ENCODE measurements at regions not wholly inside any gene's neighbourhood (a gene's known extent, or its start where the extent isn't known, plus 50 kb on each side); places are given as distances from the start of the nearest gene placed in this dataset.

DNA sequence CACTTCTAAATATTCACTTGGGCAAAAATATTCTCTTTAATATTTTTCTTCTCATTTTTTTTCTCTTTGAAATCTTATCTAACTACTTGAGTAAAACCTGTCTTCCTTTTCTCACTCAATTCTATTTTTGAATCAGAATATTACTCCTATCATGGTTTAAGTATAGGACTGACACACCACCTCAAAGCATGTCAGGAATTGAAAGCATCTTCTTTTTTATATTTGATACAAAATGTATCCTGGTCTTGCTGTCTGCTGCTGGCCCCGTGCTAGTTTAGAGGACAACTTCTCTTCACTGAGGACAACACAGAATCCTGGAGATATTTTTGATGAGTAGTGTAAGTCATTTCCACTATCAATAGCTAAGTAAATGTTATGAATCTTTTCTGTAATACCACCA, 383.6 kb downstream of the GADD45G start:
- no peak for DNase-seq

DNA sequence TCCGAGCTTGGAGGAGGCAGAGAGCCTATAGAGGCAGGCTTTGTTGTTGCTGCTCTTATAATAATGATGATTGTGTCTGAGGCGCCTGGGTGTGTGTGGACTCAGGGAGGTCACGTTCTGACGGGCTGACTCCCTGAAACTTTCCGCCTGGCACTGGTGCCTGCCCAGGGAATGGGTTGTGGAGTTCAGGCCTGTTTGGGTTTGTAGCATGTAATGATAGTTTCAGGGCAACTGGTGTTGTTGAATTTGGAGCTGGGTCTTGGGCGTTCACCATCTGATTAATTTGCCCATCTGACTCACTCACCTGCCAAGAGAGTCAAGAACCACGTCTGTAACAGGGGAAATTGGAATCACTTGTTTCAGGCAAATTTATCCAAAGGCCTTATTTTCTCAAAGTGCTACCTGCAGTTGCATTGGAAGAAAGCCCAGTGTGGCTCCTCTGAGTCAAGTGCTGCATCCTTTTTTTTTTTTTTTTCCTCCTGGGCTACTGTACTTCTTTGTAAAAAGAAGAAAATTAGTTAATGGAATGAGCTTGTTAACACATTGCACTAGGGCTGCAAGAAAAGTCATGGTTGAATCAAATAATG, 386.5 kb downstream of the GADD45G start:
- DNase-seq = no peak

DNA sequence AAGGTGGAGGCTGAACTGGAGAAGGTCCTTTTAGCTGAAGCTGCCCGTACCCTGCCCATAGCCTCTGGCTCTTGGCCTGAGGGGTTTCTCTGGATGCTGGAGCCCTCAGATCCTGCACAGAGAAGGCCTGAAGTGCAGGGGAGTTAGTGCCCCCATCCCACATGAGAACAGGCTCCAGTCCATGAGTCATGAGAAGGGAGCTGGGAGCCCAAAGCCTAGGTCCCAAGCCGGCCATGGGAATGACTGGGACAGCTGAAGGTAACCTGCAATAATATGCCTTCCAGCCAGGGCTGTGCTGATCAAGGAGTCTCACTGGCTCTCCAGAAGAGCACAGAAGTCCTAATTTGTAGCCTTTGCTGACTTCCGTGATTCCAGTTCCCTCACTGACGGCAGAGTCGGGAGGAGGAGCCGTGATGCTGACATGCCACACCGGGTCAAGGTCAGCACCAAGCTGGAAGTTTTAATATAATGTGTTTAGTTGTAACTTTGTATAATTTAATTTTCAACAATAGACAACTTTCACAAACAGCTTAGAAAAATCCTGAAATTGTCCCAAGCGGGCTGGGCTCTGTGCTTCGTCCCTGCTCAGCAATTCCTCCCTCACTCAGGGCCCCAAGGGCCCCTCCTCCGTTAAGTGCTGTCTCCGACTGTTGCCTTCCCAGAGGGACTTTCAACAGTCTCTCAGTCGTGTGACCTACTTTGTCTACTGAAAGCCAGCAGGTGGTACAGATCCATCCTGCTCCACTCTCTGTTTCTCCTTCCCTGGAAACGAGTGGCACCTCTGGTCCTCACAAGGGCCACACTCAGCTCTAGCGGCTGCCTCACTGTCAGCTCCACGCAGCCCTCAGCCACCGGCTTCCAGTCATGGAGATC, 387.8 kb downstream of the GADD45G start:
- DNase-seq = no peak

DNA sequence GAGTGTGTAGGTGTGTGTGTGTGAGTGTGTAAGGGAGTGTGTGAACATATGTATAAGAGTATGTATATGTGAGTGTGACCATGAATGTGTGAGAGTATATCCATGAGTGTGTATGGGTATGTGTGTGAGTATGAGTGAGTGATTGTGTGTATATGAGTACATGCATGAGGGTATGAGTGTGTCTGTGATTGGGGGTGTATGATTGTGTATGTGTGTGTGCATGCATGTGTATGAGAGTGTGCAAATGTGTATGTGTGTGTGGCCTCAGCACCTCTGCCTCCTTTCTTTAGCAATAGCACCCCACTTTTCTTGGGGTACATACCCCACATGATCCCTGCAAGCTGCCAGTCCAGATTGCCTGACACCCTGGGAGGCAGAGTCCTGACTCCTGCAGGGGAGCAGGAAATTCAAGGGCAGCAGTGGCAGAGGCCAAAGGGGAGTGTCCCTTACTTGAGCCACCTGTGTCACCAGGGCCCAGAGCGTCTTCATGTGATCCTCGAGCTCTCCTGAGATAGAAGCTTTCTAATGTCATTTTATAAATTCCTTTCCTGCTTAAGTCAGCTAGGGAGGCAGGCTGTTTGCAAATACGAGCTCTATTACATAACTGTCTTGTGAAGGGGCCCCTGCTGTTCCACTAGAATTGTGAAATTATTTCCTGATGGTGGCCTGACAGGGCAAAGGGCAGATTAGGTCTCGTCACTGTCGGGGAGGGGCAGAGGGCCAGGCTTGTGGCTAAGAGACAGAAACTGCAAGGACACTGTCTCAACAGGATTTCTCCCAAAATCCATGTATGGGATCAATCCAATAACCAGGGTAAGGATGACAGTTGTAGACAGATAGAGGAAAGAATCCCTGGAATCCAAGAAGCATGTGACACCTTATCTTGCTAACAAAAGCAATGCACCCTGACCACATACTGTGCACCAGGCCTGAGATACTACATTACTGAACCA, 389.1 kb downstream of the GADD45G start:
- no peak for DNase-seq

DNA sequence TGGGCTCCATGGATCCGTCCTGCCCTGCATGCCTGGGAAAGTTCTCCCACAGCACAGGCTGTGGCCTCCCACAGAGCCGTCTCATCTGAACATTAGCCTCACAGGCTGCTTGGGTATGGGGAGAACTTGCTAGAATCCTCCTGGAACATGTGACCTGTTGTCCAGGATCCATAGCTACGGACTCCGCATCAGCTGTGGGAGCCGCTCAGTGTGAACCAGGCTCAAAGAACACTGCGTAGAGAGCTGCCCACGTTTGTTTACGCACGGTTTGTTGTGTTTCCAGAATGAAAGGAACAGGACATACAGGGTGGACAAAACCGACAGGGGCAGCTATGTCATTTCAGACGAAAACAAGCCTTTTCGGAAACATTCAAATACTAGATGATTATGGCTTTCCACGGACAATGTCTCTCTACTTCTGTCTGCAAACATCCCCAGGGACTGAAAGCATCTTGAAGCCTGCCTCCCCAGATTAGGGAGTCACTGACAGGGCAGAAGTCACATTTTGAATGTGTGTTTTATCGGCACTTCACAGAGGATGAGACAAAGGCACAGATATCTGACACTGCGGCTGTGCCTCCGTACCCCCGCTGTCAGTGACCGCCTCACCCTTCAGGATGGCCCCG, 390.3 kb downstream of the GADD45G start:
- no peak for DNase-seq

DNA sequence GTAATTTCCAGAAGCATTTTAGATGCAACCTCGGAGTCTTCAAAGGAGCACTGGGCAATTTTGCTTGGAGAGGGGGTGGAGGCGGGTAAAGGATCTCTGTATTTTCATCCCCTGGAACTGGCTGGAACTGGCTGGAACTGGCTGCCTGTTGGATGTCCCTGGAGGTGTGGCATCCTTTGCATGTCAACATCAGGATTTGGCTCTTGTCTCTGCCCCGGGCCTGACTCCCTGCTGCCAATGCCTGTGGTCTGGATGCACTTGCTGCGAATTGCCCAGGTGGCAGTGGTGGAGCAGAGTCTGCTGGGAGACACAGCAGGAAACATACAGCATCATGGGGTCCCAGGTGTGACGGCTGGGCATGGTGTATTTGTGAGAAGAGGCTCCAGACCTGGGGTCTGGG, 391.3 kb downstream of the GADD45G start:
- DNase-seq = no peak

DNA sequence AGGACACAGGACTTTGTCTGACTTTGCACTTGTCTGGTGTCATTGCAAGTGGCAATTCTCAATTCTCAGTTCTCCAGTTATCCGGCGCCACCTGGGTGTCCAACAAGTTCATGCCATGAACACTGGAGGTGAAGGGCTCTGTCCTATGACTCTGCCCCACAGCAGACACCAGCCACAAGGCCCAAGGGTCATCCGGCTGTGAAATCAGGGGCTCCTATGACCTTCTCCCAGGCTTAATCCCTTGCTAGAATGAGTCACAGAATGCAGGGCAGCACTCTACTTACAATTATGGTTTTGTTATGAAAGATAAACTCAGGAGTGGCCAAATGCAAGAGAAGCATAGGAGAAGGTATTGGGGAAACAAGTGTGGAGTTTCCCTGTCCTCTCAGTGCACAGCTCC, 392.0 kb downstream of the GADD45G start:
- no peak for DNase-seq

DNA sequence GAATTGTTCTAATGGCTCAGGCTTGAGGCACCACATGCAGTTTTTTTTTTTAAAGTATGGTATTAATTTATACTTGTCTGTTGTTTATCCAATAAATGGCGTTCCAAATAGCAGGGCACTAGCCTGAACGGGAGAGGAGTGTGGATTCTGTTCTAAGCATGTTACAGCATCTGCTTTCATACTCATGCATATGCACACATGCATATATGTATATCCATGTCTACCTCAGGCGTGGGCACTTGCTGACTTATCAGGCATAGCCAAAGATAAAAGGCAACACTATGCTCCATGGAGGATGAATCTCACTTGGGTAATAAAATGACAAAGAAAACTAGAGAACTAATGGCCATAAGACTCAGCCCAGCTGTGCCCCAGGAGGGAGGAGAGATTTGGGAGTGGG, 393.8 kb downstream of the GADD45G start:
- no peak for DNase-seq

DNA sequence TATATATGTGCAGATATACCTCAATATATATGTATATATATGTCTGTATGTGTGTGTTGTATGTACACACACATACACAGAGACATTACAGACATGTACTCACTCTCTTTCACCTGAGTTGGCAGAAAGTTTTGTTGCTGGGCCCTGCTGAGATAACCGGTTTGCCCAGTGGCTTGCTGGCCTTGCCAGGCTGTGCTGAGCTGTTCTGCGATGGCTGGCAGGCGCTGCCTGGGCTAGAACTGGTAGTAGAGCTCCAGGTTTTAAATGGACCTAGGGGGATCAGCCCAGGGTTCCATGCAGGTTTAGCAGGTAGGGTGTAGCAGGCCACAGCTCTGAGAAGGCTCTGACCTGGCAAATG, 394.3 kb downstream of the GADD45G start:
- no peak for DNase-seq

DNA sequence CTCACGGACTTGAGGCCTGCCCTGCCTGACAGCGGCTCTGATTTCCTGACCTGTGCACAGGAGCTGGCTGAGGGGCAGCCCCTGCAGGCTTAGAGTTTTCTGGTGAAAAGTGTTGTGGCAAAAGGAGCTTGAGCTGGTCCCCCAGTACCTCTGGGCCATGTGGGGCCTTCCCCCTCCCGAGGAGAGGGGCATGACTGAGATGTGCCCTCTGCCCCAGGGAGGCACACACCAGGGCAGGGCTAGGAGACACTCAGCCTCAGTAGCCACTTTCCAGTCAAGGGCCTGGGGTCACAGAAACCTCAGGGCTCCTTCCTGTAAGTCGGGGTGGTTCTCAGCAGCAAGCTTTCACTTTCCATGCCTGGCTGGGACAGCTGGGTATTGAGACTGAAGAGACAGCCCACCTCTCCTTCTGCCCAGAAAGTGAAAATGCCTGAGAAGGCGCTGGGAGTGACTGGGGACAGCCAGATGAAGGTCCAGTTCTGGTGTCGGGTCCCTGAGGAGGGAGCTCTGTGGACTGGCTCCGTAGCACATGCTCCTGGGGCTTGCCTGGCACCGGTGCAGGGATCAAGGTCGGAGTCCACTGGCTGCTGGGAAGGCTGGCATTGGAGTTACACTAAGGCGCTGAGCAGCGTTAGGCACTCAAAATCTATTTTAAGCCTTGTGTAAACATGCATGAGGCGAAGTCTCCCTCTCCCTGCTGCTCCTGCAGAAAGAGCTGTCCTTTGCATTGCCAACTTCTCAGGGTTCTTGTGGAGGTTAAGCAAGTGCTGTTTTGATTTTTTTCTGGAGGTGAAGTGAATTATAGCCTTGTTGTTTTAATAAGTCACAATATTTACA, 394.9 kb downstream of the GADD45G start:
- peak; percentile 44 for DNase-seq

DNA sequence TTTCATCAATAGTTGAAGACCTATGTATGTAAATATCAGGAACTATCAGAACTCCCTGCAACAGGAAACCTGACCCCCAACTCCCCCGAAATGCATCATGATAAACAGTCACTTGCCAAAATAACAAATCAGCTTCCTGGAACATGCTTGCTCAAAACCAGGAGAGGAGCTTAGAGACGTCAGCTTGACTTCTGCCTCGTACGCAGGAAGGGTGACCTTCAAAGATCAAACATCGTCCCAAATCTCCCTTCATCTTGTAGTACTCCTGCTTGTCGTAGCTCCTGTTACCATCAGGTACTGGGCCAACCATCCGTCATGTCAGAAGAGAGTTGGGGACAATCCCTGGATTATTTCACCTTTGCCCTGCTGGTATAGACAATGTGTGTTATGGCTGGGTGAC, 396.1 kb downstream of the GADD45G start:
- DNase-seq = no peak

DNA sequence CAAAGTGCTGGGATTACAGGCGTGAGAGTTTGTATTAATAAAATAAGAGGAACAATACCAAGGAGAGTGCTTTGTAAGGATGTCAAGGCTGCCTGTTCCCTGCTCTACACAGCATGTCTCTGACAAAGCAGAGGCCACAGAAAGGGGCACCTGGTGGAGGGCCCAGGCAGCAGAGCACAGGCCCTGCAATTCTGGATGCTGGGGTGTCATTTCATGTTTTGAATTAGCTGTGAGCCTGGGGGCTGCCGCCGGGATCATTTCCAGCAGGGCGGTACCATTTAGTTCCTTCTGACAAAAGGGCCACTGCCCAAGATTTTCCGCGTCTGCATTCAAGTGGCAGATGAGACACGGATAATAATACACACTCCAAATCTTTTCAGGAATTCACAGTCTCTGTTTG, 396.9 kb downstream of the GADD45G start:
- DNase-seq = no peak

DNA sequence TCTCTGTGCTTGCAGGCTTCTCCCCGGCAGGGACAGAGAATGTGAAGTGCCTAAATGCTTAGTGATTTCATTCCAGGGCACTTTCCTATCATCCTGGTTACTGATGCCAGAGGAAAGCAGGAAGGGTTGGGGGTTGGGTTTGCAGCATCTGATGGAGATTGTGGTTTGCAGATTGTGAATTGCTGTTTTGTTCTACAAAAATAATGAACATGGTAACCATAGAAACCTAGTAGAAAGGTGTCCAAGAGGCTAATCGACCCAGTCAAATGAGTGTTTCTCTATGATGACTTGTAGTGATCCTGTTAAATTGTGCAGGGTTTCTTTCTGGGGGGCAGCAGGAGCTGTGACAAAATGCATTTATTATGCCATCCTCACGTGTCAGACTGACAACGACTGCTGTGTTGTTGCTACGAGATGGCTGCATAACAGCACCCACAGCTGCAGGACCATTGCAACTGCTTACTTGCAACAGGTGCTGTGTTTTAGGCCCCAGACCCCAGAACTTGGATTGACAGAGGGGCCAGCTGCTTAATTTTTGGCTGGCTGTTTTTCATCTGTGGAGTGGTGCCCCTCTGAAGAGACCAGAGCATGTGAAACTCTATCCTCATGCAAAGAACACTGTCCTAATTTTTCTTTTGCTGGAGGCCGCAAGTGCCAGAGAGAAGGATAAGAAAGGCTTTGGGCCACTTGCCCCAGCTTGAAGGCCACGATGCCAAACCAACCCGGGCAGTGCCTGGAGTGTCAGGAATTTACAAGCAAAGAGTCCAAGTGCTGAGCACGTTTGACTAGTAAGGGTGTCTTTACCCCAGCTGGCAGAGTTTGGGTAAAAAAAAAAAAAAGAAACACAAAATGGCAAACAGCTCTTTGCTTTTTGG, 397.8 kb downstream of the GADD45G start:
- no peak for DNase-seq

DNA sequence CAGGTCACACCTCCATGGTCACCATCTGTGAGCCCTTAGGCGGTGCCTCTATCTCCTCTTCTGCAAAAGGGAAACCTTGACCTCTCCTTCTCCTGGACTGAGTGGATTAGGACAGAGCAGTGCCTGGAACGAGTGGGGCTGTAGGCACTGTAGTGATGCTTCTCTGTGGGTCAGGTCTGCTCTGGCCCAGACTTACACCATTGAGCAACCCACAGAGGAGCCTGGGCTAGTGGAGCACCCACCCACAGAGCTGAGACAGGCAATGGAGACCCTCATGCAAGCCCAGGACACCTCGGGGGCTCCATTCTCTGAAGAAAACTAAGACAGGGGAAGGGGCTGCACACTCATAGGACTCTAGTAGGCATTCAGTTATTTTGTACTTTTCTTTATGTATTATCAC, 400.6 kb downstream of the GADD45G start:
- DNase-seq = no peak

DNA sequence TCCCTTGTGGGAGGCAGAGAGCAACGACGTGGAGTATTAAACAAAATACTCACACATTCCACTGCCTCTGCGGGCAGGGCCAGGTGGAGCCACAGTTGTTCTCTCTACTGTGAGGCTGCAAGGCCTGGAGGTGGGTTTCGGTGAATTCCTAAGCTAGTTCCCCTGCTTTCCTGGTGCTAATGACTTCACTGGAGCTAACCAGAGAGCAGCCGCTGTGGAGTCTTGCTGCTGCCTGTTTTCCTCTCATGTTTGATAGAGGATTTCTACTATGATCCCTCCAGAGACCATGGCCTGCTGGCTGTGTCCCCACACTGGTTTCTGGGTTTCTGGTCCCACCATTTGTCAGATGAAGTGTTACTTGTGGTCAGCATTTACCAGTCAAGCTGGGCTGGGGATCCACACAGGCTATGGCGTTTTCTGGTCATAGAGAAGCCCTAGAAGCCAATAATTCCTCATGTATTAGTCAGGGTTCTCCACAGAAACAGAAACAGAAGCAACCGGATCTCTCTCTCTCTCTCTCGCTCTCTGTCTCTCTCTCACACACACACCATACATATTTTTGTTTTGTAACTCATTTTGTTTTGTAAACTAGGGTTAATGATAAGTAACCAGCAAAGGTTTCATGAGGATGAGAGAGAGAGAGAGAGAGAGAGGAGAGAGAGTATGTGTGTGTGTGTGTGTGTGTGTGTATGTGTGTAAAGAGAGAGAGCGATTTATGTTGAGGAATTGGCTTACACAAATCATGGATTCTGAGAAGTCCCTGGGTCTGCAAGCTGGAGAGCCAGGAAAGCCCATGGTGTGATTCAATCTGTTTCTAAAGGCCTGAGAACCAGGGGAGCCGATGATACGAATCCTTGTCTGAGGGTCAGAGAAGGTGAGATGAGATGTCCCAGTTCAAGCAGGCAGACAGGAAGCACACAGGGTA, 403.0 kb downstream of the GADD45G start:
- no peak for DNase-seq

DNA sequence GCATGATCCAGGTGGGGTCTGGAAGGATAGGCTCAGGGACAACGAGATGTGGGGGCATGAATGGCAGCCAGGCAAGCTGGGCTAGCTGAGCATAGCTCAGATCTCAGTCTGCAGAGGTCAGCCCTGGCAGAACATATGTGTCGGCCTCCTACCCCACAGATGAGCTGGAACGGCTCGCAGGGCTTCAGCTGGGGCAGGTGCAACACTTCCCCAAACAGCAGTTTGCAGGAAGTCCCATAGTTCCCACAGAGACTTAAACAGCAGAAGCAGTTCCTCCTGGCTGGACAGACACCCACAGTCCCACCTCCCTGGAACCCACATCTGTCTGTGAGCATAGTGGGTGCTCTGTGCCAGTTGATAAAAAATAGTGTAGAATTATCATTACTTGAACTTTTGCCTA, 404.6 kb downstream of the GADD45G start:
- no peak for DNase-seq

DNA sequence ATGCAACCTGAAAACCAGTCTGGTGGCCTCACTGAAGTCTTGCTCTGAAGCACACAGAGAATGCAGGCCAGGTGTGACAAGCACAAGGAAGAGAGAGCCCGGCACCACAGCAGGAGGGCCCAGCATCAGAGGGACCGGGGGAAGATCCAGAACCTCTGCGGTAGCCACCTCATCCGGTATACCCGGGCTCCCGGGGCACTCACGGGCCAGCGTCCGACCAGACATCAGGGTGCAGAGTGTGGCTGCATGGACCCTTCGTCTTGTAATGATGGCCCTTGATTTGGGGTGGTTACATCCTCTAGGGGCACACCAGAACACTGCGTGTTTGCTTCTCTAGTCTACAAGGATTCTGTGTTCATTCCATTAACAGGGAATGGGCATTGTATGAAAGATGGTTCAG, 406.0 kb downstream of the GADD45G start:
- no peak for DNase-seq

DNA sequence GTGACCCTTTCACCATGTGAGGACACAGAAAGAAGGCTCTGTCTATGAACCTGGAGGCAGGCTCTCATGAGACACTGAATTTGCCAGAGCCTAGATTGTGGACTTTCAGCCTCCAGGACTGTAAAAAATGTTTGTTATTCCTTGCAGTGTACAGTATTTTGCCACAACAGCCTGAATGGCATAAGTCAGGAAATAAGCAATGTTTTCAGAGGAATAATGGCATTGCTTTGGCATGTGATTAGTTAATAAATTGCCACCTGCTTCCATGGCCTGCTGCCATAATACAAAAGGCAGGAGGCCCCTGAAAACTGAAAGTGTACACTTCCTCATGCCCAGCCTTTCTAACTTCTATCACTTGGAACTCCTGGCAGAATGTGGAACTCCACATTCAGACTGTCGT, 408.1 kb downstream of the GADD45G start:
- DNase-seq = no peak

DNA sequence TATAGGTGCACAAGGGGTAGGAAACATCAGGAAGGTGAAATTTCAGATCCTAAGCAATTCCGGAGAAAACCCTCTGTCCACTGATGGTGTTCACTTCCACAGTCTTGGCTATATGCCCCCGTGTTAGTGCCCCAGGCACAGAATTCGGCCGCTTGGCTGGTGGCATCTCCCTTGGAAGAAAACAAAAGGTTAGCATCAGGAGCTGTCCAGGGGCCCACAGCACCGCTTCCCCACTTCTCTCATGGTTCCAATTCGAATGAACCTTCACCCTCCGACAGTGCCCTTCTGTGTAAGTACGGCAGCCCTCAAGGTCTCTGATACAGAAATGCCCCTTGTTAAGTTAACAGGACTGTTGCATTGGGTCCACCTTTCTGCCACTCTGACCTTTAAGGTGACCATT, 409.0 kb downstream of the GADD45G start:
- no peak for DNase-seq

DNA sequence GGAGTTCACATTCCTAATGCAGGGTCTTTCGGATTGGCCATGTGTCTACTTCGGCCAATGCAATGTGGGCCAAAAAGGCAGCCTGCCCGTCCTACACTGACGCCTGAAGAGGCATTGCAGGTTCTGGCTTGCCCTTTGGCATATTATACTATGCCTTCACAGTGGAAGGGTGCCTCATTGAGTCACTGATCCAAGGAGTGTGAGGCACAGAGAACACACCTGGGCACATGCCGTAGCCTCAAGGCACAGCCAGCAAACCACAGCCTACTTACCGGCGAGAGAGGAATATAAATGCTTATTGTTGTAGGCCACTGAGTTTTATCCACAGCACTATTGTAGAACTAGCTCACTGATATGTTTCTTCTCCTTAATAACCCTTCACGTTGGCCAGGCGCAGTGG, 409.6 kb downstream of the GADD45G start:
- DNase-seq = no peak

Data from activated T-cell treated with anti-CD3 and anti-CD28 coated beads for 4 hours (primary cell).